Activated CD4-positive, alpha-beta T cell treated with anti-CD3 and anti-CD28 coated beads, Interleukin-10, Interleukin-2, amounts not matched to agents 100 ng/mL and 50 ng/mL, durations not matched to agents 16 hours and 8 hours (primary cell): ENCODE measurements at regions not wholly inside any gene's neighbourhood (a gene's known extent, or its start where the extent isn't known, plus 50 kb on each side); places are given as distances from the start of the nearest gene placed in this dataset.

Experiments
- DNase-seq: peaks from one replicate; pipeline ENCODE4 v3.0.0-alpha.2; 2020

DNA sequence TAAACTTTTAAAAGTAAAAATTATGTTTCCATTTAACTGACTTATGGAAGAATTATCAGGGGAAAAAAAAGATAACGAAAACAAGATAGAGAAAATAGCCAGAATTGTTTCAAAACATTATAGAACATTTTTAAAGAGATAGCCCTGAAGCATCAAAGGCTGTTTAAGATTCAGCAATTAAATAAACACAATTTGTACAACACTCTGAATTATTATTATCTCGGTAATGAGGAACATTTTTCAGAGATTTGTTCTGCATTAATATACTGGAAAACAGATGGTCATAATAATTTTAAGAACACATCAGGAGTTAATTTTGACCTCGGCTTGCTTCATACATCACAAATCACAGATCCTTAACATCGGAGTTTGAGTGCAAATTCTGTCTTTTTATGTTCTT, 643.8 kb downstream of the SORCS1 start:
- DNase-seq = no peak

DNA sequence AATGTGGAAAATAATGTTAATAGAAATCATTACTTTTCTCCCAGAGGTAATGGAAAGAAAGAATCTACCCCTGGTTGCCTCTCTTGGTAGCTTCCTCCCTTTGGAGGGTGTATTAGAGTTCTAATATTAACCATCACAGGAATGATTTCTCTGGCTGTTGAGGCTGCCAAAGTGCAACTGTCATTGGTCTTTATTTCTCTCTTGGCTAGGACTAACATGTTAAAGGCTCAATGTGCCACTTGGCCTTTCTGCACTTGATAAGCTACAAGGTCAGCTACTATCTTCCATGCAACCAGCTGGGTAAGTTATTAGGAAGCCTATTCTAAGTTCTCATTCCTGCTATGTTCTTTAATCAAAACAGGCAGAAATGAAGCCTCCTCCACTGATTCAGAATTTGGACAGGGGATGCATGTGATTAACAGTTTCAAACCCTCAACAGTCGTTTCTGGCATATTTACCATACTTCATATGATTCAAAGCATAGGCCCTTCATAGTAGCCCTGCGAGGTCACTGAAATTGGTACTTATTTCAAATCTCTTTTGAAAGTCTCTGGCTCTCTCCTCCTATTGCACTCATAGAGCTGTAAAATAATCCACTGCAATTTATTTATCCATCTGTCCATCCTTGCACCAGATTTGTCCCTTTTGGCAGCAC, 645.0 kb downstream of the SORCS1 start:
- no peak for DNase-seq

DNA sequence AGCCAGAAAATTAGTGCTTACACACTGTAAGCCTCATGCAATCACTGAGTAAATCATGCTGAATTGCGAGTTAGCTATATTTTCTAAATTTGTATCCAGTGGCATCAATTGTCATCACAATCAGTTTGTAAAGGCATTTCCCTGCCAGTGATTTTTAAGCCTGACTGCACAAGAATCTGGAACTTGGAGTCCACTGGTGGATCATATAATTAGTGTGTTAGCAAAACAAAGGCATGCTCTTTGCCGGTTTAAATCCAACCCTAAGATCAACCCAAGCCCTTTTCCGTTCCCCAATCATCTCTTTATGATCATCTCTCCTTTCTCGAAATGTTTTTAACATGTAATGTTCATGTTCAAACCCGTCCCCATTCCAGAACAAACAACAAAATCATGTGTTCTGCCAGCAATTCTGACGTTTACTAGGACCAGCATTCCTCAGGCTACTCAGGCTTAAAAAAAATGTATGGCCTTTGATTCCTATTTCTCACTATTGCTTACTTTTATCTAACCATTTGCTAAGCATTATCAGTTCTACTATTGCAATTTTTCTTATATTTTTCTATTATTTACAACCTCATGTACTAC, 649.2 kb downstream of the SORCS1 start:
- no peak for DNase-seq

DNA sequence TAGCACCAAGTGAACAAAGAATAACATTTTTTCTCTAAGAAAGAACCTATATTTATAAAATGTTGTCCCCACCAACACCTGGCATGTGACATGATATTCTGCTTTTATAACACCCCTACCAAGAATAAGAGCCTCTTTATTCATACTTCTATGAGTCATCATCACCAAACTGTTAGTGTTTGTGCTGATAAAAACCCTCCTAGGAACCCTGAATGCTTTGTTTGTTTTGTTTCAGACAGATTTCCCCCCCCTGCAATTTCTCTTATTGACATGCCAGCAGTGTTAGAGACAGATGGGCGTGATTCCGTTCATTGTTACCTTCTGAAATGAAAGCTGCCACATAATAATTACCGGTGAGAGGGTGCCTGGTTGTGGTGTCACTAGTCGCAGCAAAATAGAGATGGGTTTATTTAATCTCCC, 651.1 kb downstream of the SORCS1 start:
- DNase-seq = no peak

DNA sequence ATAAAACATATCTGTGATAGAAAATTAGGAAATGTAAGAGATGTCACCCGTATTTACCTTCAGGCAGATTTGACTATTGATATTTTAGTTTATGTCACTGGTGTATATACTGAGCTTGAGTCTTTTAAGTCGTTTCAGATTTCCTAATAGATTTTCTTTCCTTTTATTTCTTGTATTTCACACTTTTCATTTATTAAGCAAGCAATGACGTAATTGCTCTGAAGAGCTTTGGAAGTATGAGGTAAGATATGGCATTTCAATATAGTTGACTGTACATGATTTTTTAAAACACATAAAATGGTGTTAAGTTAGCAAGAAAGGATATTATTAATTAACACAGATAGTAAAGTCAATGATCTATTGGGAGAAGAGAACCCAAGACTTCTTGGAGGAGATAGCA, 652.6 kb downstream of the SORCS1 start:
- DNase-seq = no peak

DNA sequence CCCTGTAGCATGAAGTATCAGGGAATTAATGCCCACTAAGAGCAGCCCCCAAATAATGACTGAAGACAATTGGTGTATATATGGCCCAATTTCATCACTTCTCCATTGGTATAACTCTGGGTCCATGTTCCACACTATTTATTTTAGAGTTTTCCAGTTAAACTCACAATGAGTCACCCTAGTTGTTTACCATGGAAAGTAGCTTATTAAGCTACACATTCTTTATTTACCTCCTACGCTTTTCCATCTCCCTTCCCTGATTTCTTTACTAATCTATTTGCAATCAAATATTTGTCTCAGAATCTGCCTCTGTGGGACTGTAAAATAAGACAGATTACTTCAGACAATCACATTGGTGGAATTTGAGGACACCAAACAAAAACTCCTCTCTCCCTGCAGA, 655.6 kb downstream of the SORCS1 start:
- DNase-seq = no peak

DNA sequence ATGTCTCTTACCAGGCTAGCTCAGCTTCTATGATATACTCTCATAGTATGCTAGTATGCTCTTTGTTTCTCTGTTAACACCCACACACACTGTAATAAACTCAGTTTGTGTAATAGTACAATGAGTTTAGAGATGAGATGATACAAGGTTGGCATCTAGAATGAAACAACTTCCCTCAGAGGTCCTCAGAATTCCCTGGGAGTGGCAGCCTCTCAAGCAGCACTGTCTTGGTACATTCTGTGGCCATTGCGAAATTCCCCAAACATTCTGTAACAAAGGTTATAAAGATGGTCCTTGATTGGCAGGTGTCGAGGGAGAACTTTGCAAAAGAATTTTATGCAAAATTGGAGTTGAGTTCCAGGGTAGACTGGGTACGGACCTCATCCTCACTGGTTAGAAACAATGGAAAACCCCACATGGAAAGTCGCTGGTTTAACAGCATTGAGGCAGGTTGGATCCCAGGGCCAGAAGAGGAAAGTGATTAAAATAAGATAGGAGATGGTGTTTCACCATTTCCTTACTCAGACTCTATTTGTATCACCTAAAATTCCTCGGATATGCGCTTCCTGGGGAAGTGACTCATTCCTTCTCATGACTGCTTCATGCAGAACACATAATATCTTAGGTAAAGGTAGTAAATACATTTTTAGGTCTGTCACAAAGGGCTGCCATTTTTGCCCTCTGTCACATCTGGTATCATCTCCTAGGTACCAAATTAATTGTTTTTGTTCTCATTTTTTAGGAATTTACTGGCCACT, 657.8 kb downstream of the SORCS1 start:
- DNase-seq = no peak

DNA sequence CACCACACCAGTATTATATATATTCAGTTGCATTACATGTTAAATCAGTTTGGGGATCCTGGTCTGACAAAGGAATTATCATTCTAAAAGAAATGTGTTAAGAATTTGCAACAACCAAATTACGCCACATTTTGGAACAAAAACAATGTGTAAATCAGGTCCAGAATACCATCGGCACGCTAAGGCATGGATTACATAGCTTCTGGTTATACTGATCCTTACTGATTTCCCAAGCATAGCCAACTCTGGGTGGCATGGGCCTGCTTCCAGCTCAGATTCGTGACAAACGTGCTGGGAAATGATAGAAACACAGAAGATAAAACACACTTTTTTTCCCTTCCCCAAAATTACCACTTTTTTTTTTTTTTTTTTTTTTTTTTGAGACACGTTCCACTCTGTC, 660.0 kb downstream of the SORCS1 start:
- DNase-seq = no peak

DNA sequence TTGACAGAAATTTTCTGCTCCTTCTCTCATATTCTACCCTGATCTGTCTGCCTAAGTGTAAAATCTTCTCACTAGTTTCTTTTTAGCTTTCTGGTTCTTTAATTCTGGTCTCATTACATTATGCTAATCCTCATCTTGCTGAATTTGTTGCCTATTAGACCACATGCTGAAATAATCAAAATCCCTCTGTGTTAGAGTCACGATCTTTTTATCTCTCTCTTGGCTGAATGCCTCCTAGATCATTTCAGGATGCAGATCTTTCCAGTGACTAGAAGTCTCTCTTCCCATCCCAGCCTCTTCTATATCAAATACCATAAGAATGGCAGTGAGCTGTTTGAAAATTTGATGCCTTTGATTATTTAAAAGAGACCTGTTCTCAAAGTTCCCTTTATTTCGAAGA, 661.9 kb downstream of the SORCS1 start:
- no peak for DNase-seq

DNA sequence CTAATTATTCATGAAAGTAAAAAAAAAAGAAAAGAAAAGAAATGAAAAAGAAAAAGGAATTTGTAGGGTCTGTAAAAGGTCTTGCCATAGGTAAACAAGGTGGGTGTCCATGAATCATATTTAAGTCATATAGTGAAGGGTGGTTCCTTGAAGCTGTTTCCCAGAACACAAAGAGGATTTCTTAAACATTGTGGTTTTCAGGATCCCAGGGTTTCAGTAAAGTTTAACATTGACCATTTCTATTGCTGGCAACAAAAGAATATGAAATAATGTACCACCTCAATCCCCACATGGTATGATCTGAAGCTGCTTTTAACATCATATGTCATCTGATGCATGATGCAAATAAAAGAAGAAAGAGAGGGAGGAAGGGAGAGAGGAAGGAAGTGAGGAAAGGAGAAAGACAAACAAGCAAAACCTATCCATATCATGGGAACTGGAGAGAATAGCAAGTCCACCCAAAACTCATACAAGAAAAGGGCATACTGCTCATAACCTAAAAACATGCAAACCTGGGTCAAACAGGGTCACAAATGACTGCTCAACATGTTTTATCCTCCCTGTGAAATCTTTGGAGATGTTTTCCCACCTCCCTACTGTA, 663.5 kb downstream of the SORCS1 start:
- DNase-seq = no peak

DNA sequence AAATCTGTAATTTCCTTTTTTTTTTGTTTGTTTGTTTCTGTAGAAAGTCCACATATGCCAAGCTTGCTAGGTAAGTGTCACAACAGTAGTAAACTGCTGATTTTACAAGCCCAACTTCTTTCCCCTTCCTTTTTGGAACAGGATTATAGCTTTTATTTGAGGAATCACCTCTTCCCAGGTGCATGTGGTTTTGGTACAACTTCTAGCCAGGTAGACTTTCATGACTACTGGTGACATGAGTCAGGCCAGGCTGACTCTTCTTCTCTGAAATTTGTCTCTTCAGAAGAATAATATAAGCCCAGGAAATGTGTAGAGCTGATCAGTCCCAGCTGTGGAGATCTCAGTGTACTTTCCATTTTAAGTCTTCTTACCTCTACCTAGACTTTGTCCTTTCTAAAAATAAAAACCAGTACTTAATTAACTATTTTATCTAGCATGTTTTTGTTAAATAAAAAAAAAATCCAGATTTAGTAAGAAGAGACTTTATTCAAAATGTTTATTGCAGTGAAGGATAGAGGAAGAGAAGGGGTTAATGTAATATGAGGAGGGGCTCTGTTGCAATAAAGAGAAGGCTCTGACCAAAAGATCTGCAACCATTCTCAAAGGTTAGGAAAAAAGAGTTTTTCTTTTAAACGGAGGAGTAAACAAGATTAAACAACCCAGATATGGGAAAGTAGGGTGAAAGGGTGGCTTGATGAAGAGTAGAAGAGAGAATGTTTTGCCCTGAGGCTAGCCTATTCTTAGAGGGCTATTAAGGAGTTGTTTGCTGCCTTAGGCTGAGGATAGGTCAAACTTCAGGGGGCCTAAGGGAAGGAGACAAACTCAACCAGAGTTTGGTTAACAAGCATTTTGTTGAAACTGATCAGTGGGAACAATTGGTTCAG, 664.2 kb downstream of the SORCS1 start:
- no peak for DNase-seq

DNA sequence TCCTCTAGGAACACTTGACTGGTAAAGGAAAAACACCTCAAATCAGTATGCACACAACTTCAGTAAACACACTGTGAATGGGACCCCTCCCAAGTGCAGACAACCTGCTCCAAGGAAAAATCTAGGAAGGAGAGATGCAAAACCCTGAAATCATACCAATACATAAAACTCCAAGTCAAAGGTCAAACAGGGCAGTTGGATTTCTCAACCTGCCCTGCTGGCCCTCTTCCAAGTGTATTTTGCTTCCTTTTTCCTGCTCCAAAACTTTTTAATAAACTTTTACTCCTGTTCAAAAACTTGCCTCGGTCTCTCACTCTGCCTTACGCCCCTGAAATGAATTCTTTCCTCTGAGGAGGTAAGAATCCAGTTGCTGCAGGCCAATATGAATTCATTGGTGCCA, 665.1 kb downstream of the SORCS1 start:
- DNase-seq = no peak

DNA sequence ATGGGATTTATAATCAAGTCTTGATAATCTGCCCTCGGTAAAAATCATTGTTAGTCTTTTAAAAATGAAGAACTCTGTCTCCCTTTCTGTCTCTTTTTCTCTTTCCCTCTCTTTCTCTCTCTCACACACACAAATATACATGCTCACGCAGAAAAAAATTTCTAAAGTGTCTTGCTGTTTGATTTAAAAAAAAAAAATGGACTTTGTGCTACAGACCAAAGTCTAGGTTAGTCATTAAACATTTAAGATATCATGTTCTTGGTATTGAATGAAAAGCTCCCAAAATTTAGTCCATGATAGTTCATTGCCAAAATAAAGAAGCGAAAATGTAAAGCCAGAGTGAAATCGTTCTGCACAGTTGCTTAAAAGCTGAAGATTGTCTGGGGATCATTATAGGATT, 665.8 kb downstream of the SORCS1 start:
- DNase-seq = no peak

DNA sequence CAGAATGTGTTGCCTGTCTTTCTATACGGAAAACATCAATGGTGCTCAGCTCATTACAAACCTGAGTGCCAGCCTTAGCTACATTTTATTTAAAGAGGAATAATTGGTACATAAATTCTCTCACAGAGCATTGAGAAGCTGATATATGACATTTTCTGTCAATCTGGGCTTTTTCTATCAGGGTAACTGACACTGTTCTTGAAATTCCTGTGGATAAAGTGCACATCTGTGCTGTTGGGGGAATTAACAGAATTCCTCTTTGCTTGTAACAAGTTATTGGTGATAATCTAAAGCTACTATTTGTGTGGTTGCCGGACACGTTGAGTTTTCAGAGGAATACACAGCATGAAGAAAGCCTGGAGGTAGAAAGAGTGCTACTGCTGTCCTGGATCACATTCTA, 668.6 kb downstream of the SORCS1 start:
- no peak for DNase-seq

DNA sequence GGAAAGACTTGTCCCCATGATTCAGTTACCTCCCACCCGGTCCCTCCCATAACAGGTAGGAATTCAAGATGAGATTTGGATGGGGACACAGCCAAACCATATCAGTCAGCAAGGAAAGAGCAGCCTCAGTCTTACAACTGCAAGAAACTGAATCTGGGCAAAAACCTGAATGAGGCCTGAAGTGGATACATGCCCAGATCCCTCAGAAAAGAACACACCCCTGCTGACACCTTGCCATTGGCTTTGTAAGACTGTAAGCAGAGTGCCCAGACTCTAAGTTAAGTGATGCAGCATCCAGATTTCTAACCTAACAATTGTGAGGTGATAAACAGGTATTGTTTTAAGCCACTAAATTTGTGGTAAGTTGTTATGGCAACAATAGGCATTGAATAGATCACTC, 670.8 kb downstream of the SORCS1 start:
- DNase-seq = no peak

DNA sequence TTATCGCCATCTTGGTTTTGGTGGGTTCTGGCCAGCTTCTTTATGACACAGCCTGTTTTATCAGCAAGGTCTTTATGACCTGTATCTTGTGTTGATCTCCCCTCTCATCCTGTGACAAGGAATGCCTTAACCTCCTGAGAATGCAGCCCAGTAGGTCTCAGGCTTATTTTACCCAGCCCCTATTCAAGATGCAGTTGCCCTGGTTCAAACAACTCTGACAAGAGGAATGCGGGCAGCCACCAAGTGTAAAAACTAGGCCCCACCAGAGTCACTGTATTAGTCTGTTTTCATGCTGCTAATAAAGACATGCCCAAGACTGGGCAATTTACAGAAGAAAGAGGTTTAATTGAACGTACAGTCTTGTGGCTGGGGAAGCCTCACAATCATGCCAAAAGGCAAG, 671.3 kb downstream of the SORCS1 start:
- DNase-seq = no peak

DNA sequence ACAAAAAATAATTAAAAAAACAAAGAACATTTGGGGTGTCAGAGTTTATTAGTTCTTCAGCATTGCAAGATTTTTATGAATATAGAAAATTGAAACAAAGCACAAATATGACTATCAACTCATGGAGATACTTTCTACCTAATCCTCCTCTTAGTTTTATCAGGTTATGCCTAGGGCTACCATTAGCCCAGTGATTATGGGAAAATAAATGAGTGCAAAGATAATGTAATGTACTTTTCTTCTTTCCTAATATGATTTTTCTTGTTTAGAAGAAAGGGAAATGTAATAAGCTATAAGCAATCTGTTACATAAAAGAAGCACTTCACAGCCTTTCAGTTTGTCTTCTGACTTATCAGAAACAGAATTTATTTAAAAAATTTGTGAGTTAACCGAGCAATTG, 676.8 kb downstream of the SORCS1 start:
- DNase-seq = no peak

DNA sequence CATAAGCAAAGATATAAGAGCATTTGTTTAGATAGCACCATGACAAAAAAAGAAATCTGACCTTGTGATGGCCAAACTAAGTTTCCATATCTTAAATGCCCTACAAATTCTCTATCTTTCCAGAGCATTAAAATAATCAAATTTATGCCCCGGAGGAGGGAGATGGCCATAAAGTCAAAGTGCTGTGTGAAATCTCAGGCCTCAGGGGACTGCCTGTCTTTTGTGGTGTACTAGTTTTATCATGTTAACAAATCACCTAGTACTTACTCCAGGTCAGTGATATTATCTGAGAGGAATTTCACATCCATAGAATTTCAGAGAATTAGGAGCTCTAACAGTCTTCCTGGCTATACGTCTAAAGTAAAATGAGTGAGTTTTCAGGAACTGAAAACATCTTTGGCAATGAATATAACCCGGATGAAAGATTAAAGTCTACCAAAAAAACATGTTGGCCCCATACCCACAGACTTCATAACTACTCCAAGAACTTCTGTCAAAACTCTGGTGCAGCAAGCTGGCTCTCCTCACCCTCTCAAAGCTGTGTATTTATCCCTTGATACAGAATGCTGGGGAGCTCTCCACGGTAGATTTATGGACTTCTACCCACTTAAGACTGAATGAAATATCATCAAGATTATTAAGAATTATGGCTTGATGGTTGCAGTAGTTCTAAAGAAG, 682.8 kb downstream of the SORCS1 start:
- DNase-seq = no peak

DNA sequence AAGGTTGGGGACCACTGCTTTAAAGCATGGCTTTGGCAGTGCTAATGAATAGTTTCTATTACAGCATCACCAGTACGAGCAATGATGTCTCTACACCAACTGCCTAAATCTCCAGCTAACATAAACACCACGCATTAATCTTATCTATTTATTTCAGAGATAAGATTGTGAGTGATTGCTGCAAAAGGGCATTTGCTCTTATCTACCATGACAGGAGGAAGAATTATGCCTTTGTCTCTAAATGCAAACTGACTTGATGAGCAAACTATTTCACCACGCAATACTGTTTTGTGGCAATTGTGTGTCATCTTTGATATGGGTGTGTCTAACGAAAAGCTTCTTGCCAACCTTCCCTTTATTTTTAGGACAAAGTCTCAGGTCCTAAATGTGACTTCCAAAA, 684.9 kb downstream of the SORCS1 start:
- DNase-seq = no peak

DNA sequence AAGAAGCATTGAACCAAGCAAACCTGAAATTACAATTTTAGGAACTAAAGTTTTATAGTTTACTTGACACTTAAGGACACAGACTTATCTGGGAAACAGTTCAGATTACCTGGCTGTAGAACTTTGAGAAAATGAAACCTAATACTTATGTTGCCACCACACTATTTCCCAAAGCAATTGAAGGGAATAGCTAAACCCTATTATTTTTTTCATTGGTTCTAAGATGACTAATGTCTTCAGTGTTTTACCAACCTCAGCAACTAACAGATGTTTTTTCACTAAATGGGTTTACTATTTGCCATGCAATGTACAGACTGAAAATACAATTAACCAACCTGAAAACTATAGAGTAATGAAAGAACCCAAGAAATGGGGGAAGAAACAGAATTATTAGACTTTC, 689.6 kb downstream of the SORCS1 start:
- no peak for DNase-seq

DNA sequence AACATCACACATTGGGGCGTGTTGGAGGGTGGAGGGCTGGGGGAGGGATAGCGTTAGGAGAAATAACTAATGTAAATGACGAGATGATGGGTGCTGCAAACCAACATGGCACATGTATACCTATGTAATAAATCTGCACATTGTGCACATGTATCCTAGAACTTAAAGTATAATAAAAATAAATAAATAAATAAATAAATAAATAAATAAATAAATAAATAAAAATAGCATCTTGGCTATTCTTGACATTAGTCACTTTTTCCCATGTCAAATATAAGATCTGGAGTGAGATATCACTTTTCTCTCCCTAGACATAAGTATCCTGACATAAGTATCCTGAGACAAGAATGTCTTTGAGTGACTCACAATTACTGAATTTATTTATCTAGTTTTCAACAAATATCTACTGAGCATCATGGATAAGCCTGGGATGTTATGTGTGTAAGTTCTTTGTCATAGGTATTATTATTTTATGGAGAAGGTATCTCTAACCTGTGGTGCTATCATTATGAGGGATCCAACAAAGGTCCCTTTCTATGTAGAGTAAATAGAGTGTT, 691.3 kb downstream of the SORCS1 start:
- no peak for DNase-seq

DNA sequence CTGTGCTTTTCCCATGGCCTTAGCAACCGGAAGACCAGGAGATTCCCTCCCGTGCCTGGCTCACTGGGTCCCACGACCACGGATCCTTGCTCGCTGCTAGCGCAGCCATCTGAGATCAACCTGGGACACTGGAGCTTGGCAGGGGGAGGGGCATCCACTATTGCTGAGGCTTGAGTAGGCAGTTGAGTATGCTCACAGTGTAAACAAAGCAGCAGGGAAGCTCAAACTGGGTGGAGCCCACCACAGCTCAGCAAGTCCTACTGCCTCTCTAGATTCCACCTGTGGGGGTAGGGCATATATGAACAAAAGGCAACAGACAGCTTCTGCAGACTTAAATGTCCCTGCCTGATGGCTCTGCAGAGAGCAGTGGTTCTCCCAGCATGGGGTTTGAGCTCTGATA, 697.0 kb downstream of the SORCS1 start:
- DNase-seq = no peak
